ENCODE measurements at regions not wholly inside any gene's neighbourhood (a gene's known extent, or its start where the extent isn't known, plus 50 kb on each side); places are given as distances from the start of the nearest gene placed in this dataset.
"Not testable (repeated sequence)": the region's sequence is repeated elsewhere in the genome, so short reads cannot be mapped to it uniquely, and the experiment has no call there.

GRCh38 chr11:16605389-16605893 is 133.0 kb upstream of the C11orf58 start:
- DNase-seq = no peak

DNA sequence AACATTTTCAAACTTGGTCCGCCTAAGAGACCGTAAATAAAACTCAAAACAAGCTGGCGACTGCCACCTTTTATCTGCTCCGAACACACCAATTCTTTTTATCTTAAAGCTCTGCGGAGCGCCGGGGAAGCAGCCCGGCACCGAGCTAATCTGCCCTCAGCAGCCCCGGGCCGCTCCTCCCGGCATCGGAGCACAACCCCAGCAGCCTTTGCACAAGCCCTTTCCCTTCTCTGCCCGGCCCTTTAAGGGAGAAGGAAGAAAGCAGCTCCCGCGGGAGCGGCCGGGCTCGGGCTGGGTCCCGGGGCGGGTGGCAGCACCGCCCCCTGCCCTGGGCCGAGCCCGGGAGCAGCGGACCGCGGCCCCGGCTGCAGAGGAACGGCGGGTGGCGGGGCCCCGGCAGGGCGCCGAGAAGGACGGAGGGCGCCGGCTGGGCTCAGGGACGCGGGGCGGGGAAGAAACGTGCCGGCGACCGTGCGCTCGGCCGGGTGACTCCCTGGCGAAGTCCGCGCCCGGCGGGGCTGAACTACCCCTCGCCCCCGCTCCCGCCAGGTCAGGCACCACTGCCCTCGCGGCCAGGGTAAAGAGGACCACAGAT is 133.6 kb upstream of the C11orf58 start:
- no peak for DNase-seq

GRCh38 chr11:16603890-16604793 is 134.3 kb upstream of the C11orf58 start:
- no peak for DNase-seq

- DNase-seq = no peak
Observed at GRCh38 chr11:16603245-16603644, 135.2 kb upstream of the C11orf58 start.

DNA sequence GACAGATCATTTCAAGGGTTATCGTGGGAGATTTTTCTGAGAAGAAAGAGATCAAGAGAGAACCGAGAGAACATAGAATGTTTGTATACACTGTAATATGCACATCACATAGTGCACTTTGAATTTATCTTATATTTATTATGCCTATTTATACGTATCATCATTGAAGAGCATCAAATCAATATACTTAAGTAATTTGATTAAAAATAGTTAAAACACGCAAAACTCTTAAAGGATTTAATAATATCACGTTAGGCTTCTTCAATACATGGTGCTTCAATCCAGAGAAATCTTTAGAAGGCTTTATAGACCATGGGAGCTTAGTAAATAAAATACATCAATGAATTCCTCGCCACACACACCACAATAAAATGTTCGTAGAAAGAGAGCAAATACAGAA is 139.5 kb upstream of the C11orf58 start:
- no peak for DNase-seq

DNA sequence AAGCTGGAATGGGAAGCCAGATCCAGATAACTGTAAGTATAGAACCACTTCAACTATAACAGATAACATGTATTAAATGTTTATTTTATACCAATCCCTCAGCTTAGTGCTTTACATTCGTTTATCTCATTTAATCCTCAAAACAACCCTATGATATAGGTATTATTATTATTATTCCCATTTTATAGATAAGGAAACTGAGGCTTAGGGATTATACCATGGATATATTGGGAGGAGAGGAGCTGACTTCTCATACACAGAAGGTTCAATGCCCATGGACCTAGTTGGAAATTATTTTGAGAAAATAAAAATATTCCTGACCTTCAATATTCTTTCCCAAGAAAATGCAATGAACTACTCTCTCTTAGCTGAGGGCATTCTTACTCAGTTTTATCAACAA is 140.4 kb upstream of the C11orf58 start:
- DNase-seq = no peak

DNA sequence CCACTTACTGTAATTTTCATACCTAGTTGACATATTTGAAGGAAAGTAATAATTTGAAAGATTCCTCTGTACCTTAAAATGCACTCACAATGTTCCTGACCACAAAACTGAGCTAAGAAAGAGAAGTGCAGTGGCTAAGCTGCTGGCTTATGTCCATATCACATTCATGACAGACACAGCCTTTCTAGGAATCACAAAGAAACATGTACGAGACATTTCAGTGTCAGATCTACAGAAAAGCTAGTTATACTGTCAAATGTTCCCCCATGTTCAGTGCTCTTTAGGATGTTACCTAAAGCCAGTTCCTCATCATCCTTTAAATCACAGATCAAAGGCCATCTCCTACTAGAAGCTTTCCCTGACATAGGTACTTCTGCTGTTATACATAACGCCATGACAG is 142.2 kb upstream of the C11orf58 start:
- DNase-seq = no peak

DNA sequence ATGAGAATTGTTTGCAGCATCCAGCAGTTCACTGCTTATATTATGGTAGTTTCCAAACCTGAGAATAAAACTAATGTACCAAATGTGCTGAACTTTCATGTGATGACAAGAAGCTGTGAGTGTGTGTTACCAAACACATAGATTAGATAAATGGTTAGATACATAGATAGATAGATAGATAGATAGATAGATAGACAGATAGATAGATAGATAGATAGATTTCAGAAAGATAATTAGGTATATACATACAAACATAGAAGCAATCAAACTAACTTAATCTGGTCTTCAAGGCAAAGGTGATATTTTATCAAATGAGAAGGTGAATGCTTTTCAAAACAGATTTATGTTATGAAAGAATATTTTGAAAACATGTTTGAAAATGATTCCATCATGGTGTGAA is 147.3 kb upstream of the C11orf58 start:
- no peak for DNase-seq

DNA sequence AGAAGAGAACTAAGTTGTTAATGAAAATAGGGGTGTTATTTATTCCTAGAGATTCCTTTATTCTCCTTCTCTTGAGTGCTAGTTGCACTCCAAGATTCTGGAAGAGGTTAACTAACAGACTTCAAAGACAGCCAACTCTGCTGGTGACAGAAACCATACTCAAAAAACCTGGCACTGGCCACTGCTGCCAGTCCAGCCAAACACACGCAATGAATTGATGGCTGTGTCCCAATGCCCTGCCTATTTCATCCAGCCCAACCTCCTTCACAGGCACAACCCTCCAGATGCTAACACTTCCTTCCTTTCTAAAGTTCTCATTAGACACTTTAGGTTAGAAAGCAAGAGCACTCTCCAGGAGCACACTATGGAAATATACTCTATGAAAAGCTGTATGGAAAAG is 150.8 kb upstream of the C11orf58 start:
- no peak for DNase-seq

GRCh38 chr11:16584569-16584968 is 153.9 kb upstream of the C11orf58 start:
- no peak for DNase-seq

- not testable (repeated sequence) for DNase-seq
Observed at GRCh38 chr11:16581078-16581477, 157.4 kb upstream of the C11orf58 start.

DNA sequence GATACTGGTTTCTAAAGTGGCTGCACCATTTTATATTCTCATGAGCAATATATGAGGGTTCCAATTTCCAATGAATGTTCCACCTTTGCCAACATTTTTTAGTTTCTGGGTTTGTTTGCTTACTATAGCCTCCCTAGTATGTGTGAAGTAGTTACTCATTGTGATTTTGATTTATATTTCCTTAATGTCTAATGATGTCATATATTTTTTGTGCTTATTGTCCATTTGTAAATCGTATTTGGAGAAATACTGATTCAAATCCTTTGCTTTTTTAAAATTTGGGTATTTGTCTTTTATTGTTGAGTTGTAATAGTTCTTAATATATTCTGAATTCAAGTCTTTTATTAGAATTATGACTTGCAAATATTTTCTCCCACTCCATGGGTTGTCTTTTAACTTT is 161.0 kb upstream of the C11orf58 start:
- DNase-seq = no peak

GRCh38 chr11:16574889-16575288 is 163.6 kb upstream of the C11orf58 start:
- not testable (repeated sequence) for DNase-seq

DNA sequence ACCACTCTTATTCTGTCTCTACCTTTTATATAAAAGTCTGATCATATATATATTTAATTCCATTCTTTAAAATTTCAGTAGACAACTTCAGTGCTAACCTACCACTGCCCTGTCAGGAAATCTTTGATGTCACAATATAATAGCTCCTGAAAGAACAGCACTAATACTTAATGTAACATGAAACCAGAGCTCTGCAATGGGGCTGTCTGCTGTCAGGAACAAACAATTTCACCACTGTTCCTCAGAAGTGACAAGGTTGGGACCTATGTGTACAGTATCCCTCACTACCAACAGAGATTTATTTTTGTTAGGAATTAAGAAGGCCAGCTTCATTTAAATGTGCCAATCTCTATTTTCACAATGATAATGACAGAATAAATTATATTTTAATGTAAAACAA is 165.5 kb upstream of the C11orf58 start:
- DNase-seq = no peak

- no peak for DNase-seq
Observed at GRCh38 chr11:16561150-16561549, 177.3 kb upstream of the C11orf58 start.

DNA sequence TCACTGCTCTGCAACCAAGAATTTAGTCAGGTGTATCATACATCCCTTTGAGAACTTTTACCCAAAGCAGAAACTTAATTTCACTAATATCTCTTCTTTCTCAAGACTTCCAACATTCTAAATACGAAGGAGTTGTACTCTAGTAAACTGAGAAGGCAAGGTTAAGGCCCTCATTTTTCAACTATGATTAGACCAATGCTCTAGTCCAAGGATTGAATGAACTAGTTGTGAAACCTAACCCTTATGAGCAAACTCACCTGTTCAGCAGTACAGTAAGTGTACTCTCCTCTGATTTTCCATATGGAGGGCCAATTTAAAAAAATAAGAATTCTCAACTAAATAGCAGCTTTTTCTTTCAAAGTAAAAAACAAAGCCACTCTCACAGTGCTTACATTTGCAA is 180.0 kb upstream of the C11orf58 start:
- DNase-seq = no peak

DNA sequence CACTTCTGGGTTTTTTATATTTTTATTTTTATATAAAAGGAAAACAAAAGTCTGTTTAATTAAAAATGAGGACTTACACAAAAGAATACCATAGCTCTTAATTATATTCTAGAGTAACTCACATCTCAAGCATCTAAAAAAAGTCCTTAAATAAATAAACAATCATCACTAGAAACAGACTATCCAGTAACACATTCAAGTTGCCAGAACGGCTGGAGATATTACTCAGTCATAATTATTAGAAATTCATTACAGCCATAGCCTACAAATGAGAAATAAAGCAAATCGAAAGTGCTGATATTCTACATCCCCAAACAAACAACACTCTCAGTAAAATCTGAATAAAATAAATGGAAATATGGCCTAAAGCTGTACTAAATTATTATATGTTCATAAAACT is 182.5 kb upstream of the C11orf58 start:
- no peak for DNase-seq

- DNase-seq = no peak
Observed at GRCh38 chr11:16554361-16554760, 184.1 kb upstream of the C11orf58 start.

GRCh38 chr11:16547879-16548278 is 190.6 kb upstream of the C11orf58 start:
- no peak for DNase-seq

GRCh38 chr11:16543642-16544041 is 187.3 kb upstream of the SOX6 start:
- DNase-seq = no peak

GRCh38 chr11:16542353-16542752 is 186.0 kb upstream of the SOX6 start:
- DNase-seq = no peak

- DNase-seq = no peak
Observed at GRCh38 chr11:16536513-16536912, 180.2 kb upstream of the SOX6 start.

DNA sequence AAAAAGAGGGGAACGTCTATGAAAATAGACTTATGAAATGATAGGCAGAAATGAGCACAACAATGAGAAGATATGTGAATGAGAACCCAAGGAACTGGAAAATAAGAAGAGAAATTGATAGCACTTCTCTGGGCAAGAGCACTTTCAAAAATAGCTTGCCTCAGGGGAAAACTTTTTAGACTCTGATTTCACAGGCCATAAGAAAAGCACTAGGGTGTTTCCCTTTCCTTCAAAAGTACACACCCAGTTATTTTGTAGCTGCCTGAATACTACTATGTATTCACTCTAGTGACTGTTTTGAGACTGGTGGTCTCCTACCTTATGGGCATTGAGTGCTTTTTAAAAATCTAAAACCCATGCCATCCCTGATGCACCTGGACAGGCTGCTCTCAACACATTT is 172.3 kb upstream of the SOX6 start:
- DNase-seq = no peak

DNA sequence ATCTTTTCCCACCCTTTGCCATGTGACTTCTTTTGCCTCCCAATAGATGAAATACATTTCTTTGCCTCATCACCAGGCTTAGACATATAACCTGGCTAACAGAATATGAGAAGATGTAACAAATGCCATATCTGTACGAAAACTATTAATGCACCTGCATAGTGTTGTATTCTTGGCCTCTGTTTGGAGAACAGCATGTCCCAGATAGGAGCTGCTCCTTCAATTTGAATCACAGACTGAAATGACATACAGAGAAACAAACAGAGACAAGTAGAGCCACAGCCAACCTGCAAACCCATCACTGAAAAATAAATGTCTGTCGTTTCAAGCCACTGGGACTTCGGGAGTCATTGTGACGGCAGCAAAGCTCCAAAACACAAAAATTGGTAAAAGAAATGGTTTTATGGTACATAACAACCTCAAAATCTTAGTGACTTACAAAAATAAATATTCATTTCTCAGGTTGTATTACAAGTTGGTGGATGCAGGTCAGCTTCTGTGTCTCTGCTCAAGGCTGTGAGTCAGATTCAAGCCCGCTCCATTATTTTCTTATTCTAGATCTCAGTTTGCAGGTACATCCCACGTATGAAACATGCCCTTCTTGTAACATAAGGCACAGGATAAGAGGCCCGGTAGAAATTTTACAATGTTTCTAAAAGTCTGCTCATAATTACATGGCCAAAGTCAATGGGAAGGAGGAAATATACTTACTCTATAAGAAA is 171.3 kb upstream of the SOX6 start:
- DNase-seq = no peak

Data from T-helper 1 cell (primary cell).